PFSK-1 (cell line): ENCODE measurements at regions not wholly inside any gene's neighbourhood (a gene's known extent, or its start where the extent isn't known, plus 50 kb on each side); places are given as distances from the start of the nearest gene placed in this dataset.

ENCODE experiments used
- POLR2AphosphoS5 ChIP-seq: IDR thresholded peaks from 2 replicates; pipeline ENCODE4 v1.6.1; 2012; ENCODE audit warnings: low read depth, mild to moderate bottlenecking, control low read depth, low read length, moderate library complexity
- REST ChIP-seq, 2 experiments: IDR thresholded peaks; 2 replicates each; pipeline versions ENCODE4 v1.6.1 to v1.8.0; 2011 to 2012; ENCODE audit warnings: low read depth in 2 of 2, low read length in 2 of 2, control low read depth in 1 of 2, inconsistent platforms in 1 of 2, mild to moderate bottlenecking in 1 of 2, moderate library complexity in 1 of 2; ENCODE audit not compliant: insufficient read depth in 1 of 2

- no peak for TF ChIP-seq POLR2AphosphoS5
- no peak for TF ChIP-seq REST (IDR thresholded peaks at IDR 0.05; ENCODE audit: insufficient read depth in 1 of 2, low read depth in 2 of 2, low read length in 2 of 2)
These were observed 59.7 kb upstream of the SPOPL start for GRCh38 chr2:138441916-138442315.
